ENCODE measurements at regions not wholly inside any gene's neighbourhood (a gene's known extent, or its start where the extent isn't known, plus 50 kb on each side); places are given as distances from the start of the nearest gene placed in this dataset.

GRCh38 chr1:37130221-37130948 lies 96.1 kb upstream of the GRIK3 start:
- no peak for DNase-seq

GRCh38 chr1:37131281-37131680 lies 97.0 kb upstream of the GRIK3 start:
- no peak for DNase-seq

GRCh38 chr1:37133276-37134145 lies 99.2 kb upstream of the GRIK3 start:
- no peak for DNase-seq

- no peak for DNase-seq
These were observed 100.3 kb upstream of the GRIK3 start for GRCh38 chr1:37134599-37134998.

GRCh38 chr1:37135032-37135431 lies 100.7 kb upstream of the GRIK3 start:
- no peak for DNase-seq

- no peak for DNase-seq
These were observed 102.7 kb upstream of the GRIK3 start for GRCh38 chr1:37137014-37137413.

- DNase-seq, result no peak
These were observed 103.3 kb upstream of the GRIK3 start for GRCh38 chr1:37137601-37138000.

- no peak for DNase-seq
These were observed 109.5 kb upstream of the GRIK3 start for GRCh38 chr1:37143800-37144199.

- DNase-seq, result no peak
These were observed 111.8 kb upstream of the GRIK3 start for GRCh38 chr1:37146071-37146470.

GRCh38 chr1:37147392-37147831 lies 113.1 kb upstream of the GRIK3 start:
- no peak for DNase-seq

GRCh38 chr1:37147906-37148305 lies 113.6 kb upstream of the GRIK3 start:
- DNase-seq, result no peak

GRCh38 chr1:37148663-37149062 lies 114.3 kb upstream of the GRIK3 start:
- DNase-seq, result no peak

- no peak for DNase-seq
These were observed 115.0 kb upstream of the GRIK3 start for GRCh38 chr1:37149296-37149695.

GRCh38 chr1:37150986-37151385 lies 116.7 kb upstream of the GRIK3 start:
- no peak for DNase-seq

GRCh38 chr1:37151789-37152188 lies 117.5 kb upstream of the GRIK3 start:
- DNase-seq, result no peak

GRCh38 chr1:37152491-37152890 lies 118.2 kb upstream of the GRIK3 start:
- DNase-seq, result no peak

GRCh38 chr1:37153116-37154100 lies 119.1 kb upstream of the GRIK3 start:
- DNase-seq, result no peak

GRCh38 chr1:37156646-37157045 lies 122.3 kb upstream of the GRIK3 start:
- no peak for DNase-seq

- no peak for DNase-seq
These were observed 123.3 kb upstream of the GRIK3 start for GRCh38 chr1:37157634-37158033.

GRCh38 chr1:37158113-37158749 lies 123.9 kb upstream of the GRIK3 start:
- DNase-seq, result no peak

- no peak for DNase-seq
These were observed 124.8 kb upstream of the GRIK3 start for GRCh38 chr1:37159102-37159501.

- DNase-seq, result no peak
These were observed 126.9 kb upstream of the GRIK3 start for GRCh38 chr1:37161171-37161570.
